ENCODE measurements at regions not wholly inside any gene's neighbourhood (a gene's known extent, or its start where the extent isn't known, plus 50 kb on each side); places are given as distances from the start of the nearest gene placed in this dataset.

- Histone ChIP-seq H4K20me1 (no peaks in the 10 kb centered on the region), H3K36me3 (no peaks in the 10 kb centered on the region), H3K4me3 (no peak overlapping the region), H3K4me2 (no peak overlapping the region), H3K27me3 (no peaks in the 10 kb centered on the region), H3K9me3 (no peaks in the 10 kb centered on the region), H3K4me1 (no peaks in the 10 kb centered on the region), H3K27ac (no peak overlapping the region), H3K9ac (no peak overlapping the region)
- TF ChIP-seq Cebpa-rat (IDR thresholded peaks at IDR 0.05) = no peak
Observed at GRCh38 chr5:2212481-2212880, 329.8 kb upstream of the IRX4 start.

GRCh38 chr5:2208239-2208544, 325.5 kb upstream of the IRX4 start:
- no peak overlapping the region for H3K9ac ChIP-seq
- H3K4me3 ChIP-seq = no peak overlapping the region
- no peaks in the 10 kb centered on the region for H3K36me3 ChIP-seq
- H3K9me3 ChIP-seq = no peaks in the 10 kb centered on the region
- H3K4me2 ChIP-seq = peak overlapping the region; percentile 35; the same call in 1 of the 2 replicates
- TF ChIP-seq Cebpa-rat (IDR thresholded peaks at IDR 0.05) = no peak
- H3K27me3 ChIP-seq = no peaks in the 10 kb centered on the region
- no peaks in the 10 kb centered on the region for H3K4me1 ChIP-seq
- no peak overlapping the region for H3K27ac ChIP-seq
- no peaks in the 10 kb centered on the region for H4K20me1 ChIP-seq

- Histone ChIP-seq H3K4me2 (peak overlapping the region; percentile 35; the same call in 1 of the 2 replicates), H3K9me3 (no peaks in the 10 kb centered on the region), H3K27me3 (no peaks in the 10 kb centered on the region), H3K4me1 (no peaks in the 10 kb centered on the region), H3K9ac (no peak overlapping the region), H3K4me3 (no peak overlapping the region), H3K36me3 (no peaks in the 10 kb centered on the region), H3K27ac (no peak overlapping the region), H4K20me1 (no peaks in the 10 kb centered on the region)
- TF ChIP-seq Cebpa-rat (IDR thresholded peaks at IDR 0.05) = no peak
Observed at GRCh38 chr5:2207416-2208238, 324.9 kb upstream of the IRX4 start.

GRCh38 chr5:2207109-2207399, 324.3 kb upstream of the IRX4 start:
- Histone ChIP-seq H3K9ac (no peak overlapping the region), H3K9me3 (no peaks in the 10 kb centered on the region), H3K36me3 (no peaks in the 10 kb centered on the region), H3K27ac (no peak overlapping the region), H3K27me3 (no peaks in the 10 kb centered on the region), H4K20me1 (no peaks in the 10 kb centered on the region), H3K4me2 (no peak overlapping the region), H3K4me3 (no peak overlapping the region), H3K4me1 (no peaks in the 10 kb centered on the region)
- no peak for TF ChIP-seq Cebpa-rat (IDR thresholded peaks at IDR 0.05)

- no peak for TF ChIP-seq Cebpa-rat (IDR thresholded peaks at IDR 0.05)
- Histone ChIP-seq H3K9me3 (no peaks in the 10 kb centered on the region), H3K4me3 (no peak overlapping the region), H3K9ac (no peak overlapping the region), H4K20me1 (no peaks in the 10 kb centered on the region), H3K27ac (no peak overlapping the region), H3K4me2 (no peak overlapping the region), H3K4me1 (no peaks in the 10 kb centered on the region), H3K27me3 (no peaks in the 10 kb centered on the region), H3K36me3 (no peaks in the 10 kb centered on the region)
Observed at GRCh38 chr5:2206293-2207108, 323.8 kb upstream of the IRX4 start.

GRCh38 chr5:2205596-2206226, 323.0 kb upstream of the IRX4 start:
- Histone ChIP-seq H4K20me1 (no peaks in the 10 kb centered on the region), H3K9ac (no peak overlapping the region), H3K36me3 (no peaks in the 10 kb centered on the region), H3K4me2 (no peak overlapping the region), H3K9me3 (no peaks in the 10 kb centered on the region), H3K4me1 (no peaks in the 10 kb centered on the region), H3K27me3 (no peaks in the 10 kb centered on the region), H3K4me3 (no peak overlapping the region), H3K27ac (no peak overlapping the region)
- TF ChIP-seq Cebpa-rat (IDR thresholded peaks at IDR 0.05) = no peak

- Histone ChIP-seq H3K4me3 (no peak overlapping the region), H3K27ac (no peak overlapping the region), H3K4me2 (no peak overlapping the region), H3K27me3 (no peaks in the 10 kb centered on the region), H3K9ac (no peak overlapping the region), H3K36me3 (no peaks in the 10 kb centered on the region), H3K9me3 (no peaks in the 10 kb centered on the region), H3K4me1 (no peaks in the 10 kb centered on the region), H4K20me1 (no peaks in the 10 kb centered on the region)
- no peak for TF ChIP-seq Cebpa-rat (IDR thresholded peaks at IDR 0.05)
Observed at GRCh38 chr5:2205185-2205585, 322.5 kb upstream of the IRX4 start.

GRCh38 chr5:2204366-2205184, 321.9 kb upstream of the IRX4 start:
- no peak for TF ChIP-seq Cebpa-rat (IDR thresholded peaks at IDR 0.05)
- no peak overlapping the region for H3K4me2 ChIP-seq

GRCh38 chr5:2203774-2204173, 321.0 kb upstream of the IRX4 start:
- Histone ChIP-seq H3K9ac (no peak overlapping the region), H3K4me1 (no peaks in the 10 kb centered on the region), H3K9me3 (no peaks in the 10 kb centered on the region), H3K36me3 (no peaks in the 10 kb centered on the region), H3K4me3 (no peak overlapping the region), H4K20me1 (no peaks in the 10 kb centered on the region), H3K27ac (no peak overlapping the region), H3K27me3 (no peaks in the 10 kb centered on the region), H3K4me2 (no peak overlapping the region)
- TF ChIP-seq Cebpa-rat (IDR thresholded peaks at IDR 0.05) = no peak

More at GRCh38 chr5:2204366-2205184, 321.9 kb upstream of the IRX4 start:
- Histone ChIP-seq H3K4me3 (no peak overlapping the region), H3K27ac (no peak overlapping the region), H3K9ac (no peak overlapping the region), H3K4me1 (no peaks in the 10 kb centered on the region), H3K27me3 (no peaks in the 10 kb centered on the region), H4K20me1 (no peaks in the 10 kb centered on the region), H3K9me3 (no peaks in the 10 kb centered on the region), H3K36me3 (no peaks in the 10 kb centered on the region)
